ENCODE measurements at regions not wholly inside any gene's neighbourhood (a gene's known extent, or its start where the extent isn't known, plus 50 kb on each side); places are given as distances from the start of the nearest gene placed in this dataset.

DNA sequence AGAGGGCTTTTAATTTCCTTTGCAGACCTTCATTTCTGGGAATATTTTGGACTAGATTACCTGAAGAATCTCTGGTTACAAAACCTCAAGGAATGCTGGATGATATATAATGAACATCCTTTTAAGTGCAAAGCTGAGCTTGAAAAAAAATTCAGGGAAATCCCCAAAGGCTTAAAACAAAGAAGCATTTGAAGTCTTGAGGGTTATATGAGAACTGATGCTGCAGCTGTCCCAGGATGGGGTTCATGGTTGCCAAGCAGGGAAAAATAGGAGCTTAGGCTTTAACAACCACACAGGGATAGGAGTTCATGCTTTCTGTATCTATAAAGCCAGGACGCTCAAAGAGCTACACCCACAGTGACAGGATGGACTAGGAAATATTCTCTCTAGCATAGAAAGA lies 150.4 kb upstream of the IRX5 start:
- TF ChIP-seq, protein P1, sequence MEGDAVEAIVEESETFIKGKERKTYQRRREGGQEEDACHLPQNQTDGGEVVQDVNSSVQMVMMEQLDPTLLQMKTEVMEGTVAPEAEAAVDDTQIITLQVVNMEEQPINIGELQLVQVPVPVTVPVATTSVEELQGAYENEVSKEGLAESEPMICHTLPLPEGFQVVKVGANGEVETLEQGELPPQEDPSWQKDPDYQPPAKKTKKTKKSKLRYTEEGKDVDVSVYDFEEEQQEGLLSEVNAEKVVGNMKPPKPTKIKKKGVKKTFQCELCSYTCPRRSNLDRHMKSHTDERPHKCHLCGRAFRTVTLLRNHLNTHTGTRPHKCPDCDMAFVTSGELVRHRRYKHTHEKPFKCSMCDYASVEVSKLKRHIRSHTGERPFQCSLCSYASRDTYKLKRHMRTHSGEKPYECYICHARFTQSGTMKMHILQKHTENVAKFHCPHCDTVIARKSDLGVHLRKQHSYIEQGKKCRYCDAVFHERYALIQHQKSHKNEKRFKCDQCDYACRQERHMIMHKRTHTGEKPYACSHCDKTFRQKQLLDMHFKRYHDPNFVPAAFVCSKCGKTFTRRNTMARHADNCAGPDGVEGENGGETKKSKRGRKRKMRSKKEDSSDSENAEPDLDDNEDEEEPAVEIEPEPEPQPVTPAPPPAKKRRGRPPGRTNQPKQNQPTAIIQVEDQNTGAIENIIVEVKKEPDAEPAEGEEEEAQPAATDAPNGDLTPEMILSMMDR (IDR thresholded peaks at IDR 0.05; ENCODE audit: low read depth, low read length, missing control alignments): no peak
- no peak for DNase-seq (ENCODE audit: extremely low read depth, low read depth)
- H3K4me3 ChIP-seq (replicated peaks; ENCODE audit: low read depth, low read length): no peak overlapping the region

DNA sequence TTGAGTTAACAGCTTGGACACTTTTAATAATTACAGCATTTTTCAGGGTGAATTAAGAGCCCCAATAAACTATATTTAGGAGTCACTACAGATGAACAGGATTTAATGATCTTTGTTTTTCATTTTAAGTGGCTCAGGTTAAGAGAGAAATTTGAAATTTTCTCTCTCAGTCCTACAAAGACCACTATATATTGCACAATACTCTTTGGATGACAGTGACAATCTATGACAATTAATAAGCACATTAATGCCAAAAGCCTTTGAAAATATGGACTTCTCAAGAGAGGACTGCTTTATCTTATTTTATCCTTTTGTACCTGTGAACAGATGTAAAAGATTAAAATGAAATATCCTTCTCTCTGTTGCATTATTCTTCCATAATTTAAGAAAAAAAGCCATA lies 151.1 kb upstream of the IRX5 start:
- H3K4me3 ChIP-seq (replicated peaks; ENCODE audit: low read depth, low read length): no peak overlapping the region
- TF ChIP-seq, protein P1 (IDR thresholded peaks at IDR 0.05; ENCODE audit: low read depth, low read length, missing control alignments): no peak
- DNase-seq (ENCODE audit: extremely low read depth, low read depth): no peak

DNA sequence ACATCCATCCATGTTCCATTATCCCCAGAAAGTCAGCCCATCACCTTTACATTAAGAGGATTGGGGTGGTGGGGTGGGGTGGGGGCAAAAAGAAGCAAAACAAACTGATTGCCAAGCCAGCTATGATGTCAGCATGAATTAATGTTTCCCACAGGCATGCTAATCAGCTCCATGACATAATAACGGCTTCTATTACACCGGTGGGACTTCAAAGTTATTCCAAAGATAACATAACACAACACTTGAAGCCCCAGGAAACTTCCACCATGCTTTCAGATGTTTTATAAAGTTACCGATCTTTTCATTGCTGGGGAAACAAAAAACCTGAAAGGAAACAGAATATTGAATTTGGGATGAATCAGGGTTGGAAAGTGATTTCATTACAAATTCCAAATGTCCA lies 155.9 kb upstream of the IRX5 start:
- H3K4me3 ChIP-seq (replicated peaks; ENCODE audit: low read depth, low read length): no peak overlapping the region
- no peak for DNase-seq (ENCODE audit: extremely low read depth, low read depth)
- TF ChIP-seq, protein P1 (IDR thresholded peaks at IDR 0.05; ENCODE audit: low read depth, low read length, missing control alignments): no peak

DNA sequence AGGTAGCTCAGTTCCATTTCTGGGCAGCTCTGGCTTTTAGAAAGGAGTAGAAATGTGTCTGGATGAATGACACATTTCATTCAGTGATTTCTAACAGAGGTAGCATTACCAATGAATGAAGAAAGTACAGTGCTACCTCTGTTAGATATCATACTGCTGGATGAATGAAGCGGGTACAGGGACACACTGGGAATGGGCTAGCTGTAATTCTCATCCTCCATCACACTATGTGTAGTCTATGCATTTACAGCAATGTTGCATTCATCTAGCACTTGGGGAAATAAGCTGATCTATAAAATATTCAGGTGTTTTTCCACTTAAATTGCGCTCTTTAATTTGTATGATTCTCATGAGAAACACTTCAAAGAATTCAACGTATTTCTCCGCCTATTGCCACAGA lies 158.3 kb upstream of the IRX5 start:
- H3K4me3 ChIP-seq (replicated peaks; ENCODE audit: low read depth, low read length): no peak overlapping the region
- TF ChIP-seq, protein P1 (IDR thresholded peaks at IDR 0.05; ENCODE audit: low read depth, low read length, missing control alignments): no peak
- DNase-seq (ENCODE audit: extremely low read depth, low read depth): no peak

DNA sequence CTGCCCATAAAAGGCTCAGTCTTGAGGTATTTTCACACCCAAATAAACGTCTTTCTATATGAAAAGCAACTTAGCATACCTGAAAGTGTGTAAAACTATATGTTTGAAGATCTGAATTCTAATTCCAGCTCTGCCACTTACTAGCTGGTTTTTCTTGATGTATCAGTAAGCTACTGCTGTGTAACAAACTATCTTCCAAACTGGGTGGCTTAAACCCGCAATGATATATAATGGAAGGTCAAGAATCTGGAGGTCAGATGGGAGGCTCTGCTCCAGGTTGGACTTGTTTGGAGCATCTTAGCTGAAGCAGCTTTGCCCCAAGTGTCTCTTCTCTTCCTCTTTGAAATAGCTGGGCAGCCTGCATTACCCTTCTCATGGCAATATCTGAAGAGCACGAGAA lies 164.3 kb upstream of the IRX5 start:
- TF ChIP-seq, protein P1 (IDR thresholded peaks at IDR 0.05; ENCODE audit: low read depth, low read length, missing control alignments): no peak
- DNase-seq (ENCODE audit: extremely low read depth, low read depth): no peak
- no peak overlapping the region for H3K4me3 ChIP-seq (replicated peaks; ENCODE audit: low read depth, low read length)

DNA sequence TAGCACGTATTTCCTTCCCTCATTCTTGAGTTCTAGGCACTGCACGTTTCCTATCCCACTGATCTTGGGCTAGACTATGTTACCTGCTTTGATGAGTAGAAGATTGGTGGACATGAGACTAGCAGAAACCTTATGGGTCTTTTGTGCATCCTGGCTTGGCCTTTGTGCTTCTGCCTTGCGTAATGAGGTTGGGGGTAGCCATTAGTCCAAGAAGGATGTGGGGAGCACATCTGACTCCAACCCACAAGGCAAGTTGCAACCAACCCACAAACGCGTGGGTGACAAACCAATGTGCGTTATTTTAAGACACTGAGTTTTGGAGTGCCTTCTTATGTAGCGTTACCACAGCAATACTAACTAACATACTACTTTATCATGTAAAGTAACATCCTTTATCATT lies 180.4 kb upstream of the IRX5 start:
- H3K4me3 ChIP-seq (replicated peaks; ENCODE audit: low read depth, low read length): no peak overlapping the region
- no peak for DNase-seq (ENCODE audit: extremely low read depth, low read depth)
- TF ChIP-seq, protein P1 (IDR thresholded peaks at IDR 0.05; ENCODE audit: low read depth, low read length, missing control alignments): no peak

DNA sequence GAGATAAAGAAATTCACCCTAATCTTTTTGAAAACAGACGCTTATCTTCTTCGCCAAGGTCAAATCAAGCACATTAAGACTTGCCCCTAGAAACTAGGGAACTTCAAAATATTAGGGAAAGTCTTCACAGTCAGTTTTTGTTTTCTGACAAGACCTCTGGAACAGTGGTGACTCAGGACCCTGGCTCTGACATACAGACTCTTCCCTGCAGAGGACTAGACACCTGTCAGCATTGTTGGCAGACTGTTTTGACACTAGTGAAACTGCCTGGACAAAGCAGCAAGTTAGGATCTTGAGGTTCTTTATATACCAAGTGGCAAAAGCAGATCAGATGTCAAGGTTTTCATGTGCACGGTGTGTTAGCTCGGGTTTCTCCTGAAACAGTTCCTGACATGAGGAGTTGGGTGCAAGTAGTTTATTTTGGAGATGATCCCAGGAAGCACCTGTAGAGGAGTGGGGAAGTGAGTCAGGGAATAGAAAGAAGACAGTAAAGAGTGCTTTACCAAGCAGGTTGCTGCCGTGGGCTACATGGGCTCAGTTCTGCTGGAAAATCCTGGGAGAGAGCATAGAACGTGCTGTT lies 182.0 kb upstream of the IRX5 start:
- TF ChIP-seq, protein P1 (IDR thresholded peaks at IDR 0.05; ENCODE audit: low read depth, low read length, missing control alignments): no peak
- H3K4me3 ChIP-seq (replicated peaks; ENCODE audit: low read depth, low read length): no peak overlapping the region
- DNase-seq (ENCODE audit: extremely low read depth, low read depth): no peak

Data from HFF-Myc (cell line).